Activated effector memory CD4-positive, alpha-beta T cell treated with Interleukin-2 at 50 U/mL for 16 hours (primary cell): ENCODE measurements at regions not wholly inside any gene's neighbourhood (a gene's known extent, or its start where the extent isn't known, plus 50 kb on each side); places are given as distances from the start of the nearest gene placed in this dataset.
A peak's percentile ranks its signal among the peaks of the same experiment; 100 is the strongest.

Source experiments
- DNase-seq: peaks from one replicate; pipeline ENCODE4 v3.0.0-alpha.2; 2020

GRCh38 chr1:58914925-58915324, 131.1 kb upstream of the JUN start:
- no peak for DNase-seq

DNA sequence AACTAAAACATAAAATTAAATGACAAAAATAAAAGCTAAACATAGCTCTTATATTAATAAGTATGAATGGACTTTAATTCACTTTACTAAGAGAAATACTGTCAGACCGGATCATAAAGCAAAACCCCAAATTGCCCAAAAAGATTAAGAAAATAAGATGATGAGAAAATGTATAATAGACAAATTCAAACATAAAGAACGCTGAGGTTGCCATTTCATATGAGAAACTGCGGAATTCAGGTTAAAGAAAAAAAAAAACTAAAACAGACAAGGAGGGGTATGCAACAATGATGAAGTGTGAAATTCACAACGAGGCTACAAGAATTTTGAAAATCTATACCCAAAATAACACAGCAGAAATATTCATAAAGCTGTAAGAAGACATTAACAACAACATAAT, 133.6 kb upstream of the JUN start:
- DNase-seq: no peak

GRCh38 chr1:58919226-58919958, 135.5 kb upstream of the JUN start:
- no peak for DNase-seq

DNA sequence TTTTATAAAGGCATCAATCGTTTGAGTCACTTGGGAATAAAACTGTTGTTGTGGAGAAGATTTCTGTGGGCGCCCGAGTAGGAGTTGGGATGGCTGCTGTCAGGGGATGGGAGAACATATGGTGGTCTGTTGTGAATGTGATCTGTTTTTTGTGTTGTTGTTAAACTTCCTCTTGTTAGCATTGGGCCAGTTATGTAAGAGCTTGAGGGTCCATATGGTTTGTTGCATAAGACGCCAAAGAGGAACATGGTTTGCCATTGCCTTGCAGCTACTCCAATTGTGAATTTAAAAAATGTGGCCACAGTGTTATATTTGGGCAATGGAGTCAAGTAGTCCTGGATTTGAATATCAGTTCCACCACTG, 136.1 kb upstream of the JUN start:
- no peak for DNase-seq

DNA sequence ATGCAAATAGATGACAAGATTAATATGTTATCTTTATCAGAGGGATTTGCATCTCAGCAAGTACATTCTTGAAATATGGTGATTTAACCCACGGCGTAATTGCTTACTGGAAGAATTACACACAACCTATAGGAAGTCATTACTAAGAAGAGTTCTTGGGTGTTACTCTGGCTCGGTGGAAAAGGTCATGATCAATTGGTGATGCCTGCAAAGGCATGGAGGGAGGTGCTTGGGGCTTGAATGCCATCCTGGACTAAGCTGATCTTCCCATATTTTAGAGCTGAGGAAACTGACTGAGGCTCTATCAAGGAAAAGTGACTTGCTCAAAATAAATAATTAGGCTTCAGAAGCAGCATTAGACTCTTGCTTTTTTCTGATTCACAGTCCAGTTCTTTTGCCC, 137.5 kb upstream of the JUN start:
- DNase-seq: no peak

DNA sequence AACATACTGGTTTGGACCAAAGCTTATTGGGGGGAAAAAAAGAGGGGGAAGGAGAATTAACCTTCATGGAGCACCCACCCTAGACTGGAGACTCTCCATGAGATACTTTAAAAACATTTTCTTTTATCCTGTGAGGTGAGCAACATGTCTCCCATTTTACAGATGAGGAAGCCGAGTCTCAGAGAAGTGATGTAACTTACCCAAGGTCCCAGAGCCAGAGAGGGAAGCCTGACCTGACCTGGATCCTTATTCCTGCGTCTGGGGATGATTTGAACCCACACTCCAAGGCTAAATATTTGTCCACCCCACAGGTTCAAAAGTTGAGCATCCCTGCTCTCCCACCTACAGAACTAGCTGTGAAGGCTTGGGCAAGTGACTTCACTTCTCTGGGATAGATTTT, 137.9 kb upstream of the JUN start:
- DNase-seq: no peak

- peak; percentile 20 for DNase-seq
Measured at GRCh38 chr1:58922302-58923089, 138.6 kb upstream of the JUN start.

GRCh38 chr1:58923090-58923470, 139.2 kb upstream of the JUN start:
- DNase-seq: no peak

- no peak for DNase-seq
Measured at GRCh38 chr1:58924016-58924565, 140.2 kb upstream of the JUN start.

DNA sequence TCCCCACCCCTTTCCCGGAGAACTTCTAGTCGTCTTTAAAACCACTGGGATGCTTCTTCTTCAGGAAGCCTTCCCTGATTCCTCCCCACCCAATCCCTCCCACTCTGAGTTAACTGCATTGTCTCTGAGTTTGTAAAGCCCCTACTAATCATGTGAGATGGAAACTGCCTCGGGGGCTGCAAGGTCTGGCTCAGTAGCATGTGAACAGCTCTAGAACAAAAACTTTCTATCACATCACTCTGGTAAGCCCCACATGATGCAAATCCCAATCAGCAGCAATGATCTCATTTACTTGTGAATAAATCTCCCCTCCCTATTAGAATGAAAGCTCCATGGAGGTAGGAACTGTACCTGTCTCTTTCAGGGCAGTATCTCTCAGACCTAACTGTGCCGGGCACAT, 141.0 kb upstream of the JUN start:
- DNase-seq: no peak

GRCh38 chr1:58925247-58925646, 141.4 kb upstream of the JUN start:
- no peak for DNase-seq

DNA sequence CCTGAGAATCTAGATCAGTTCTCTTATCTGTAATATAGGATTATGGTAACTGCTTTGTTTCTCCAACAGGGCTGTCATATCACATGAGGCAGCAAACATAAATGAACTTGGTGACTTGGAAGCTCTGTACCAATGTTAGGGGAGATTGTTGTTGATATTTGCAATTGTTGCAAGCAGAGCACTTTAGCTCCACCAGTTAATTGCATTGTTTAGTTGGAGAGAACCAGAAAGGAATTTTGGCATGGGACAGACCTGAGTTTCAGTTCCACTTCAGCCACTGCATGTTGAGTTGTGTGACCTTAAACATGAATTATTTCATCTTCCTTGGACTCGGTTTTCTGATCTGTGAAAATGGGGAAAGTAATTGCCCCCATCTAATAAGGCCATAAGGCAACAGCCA, 142.3 kb upstream of the JUN start:
- no peak for DNase-seq

- no peak for DNase-seq
Measured at GRCh38 chr1:58927041-58927721, 143.3 kb upstream of the JUN start.

GRCh38 chr1:58927722-58928085, 143.9 kb upstream of the JUN start:
- DNase-seq: no peak

DNA sequence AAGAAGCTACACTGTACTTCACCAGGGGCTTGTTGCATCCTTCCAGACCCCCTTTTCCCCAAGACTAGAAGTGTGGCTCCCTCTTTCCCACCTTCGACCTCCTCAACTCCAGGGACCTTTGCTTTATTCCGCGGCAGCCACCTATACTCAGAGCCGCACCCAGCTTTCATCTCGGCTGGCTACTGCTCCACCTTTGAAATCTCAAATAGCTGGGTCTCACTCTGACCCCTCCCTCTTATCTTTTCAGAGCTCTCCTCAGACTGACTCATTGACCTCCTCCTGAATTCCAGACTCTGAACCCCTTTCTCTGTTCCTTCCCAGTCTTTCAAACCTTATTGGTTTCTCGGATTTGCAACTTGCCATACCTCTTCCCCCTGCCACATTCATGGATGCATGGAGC, 144.7 kb upstream of the JUN start:
- no peak for DNase-seq

DNA sequence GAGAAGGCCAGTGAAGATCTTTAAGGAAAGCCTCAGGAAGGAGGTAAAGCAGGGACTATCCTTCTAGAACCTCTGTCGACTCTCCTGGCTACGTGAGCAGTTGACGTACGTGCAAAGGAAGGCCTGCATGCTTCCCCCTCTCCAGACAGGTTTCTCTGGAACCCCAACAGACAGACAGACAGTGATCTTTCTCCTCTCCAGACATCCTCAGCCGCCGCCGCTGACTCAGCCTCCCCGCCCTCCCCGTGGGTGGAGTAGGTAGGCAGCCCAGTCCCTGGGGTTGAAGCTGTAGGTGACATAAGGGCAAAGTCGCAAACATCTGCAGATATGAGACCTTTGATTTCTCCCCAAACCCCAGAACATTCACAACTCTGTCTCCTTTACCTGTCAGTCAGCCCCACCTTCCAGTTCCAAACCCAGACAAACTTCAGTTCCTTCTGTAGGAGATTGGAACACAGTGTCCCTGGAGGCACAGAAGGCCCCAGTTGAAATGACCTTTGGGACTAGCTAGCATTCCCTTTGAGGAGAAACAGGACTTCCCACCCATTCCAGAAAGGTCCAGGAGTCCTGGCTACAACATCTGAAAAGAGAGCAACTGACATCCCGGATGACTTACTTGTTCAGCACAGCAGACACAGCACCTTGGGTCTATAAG, 146.0 kb upstream of the JUN start:
- DNase-seq: peak; percentile 51

DNA sequence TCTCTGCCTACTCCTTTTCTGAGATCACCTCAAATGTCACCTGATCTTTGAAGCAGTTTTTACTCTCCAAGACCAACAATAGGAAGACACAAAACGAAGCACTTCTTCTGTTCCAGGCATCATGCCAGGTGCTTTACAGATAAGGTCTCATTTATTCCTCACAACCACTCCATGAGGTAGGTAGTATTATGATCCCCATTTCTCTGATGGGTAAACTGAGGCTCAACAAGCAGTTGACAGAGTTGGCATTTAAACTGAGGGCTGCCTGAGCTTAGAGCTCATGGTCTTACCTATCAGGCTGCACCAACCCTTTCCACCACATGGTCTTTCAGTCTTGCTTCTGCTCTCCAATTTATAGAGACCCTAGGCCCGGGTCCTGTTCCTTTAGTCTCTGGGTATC, 147.2 kb upstream of the JUN start:
- DNase-seq: no peak

GRCh38 chr1:58931756-58932155, 147.9 kb upstream of the JUN start:
- DNase-seq: no peak

- no peak for DNase-seq
Measured at GRCh38 chr1:58932859-58933598, 149.2 kb upstream of the JUN start.

DNA sequence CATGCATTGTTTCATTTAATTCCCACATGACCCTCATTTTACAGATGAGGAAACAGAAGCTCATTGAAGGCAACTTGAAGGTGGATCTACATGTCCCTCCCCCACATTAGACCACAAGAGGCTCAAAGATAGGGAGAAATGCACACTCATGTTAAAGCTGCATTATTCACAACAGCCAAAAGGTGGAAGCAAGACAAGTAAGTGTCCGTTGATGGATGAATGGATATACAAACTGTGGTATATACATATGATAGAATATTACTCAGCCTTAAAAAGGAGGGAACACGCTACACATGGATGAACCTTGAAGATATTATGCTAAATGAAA, 149.7 kb upstream of the JUN start:
- DNase-seq: no peak

- DNase-seq: no peak
Measured at GRCh38 chr1:58934706-58935105, 150.9 kb upstream of the JUN start.

GRCh38 chr1:58936973-58937372, 153.1 kb upstream of the JUN start:
- DNase-seq: no peak

GRCh38 chr1:58939146-58939545, 155.3 kb upstream of the JUN start:
- DNase-seq: no peak
